DOHH2 (cell line): ENCODE measurements at regions not wholly inside any gene's neighbourhood (a gene's known extent, or its start where the extent isn't known, plus 50 kb on each side); places are given as distances from the start of the nearest gene placed in this dataset.
"Not testable (repeated sequence)": the region's sequence is repeated elsewhere in the genome, so short reads cannot be mapped to it uniquely, and the experiment has no call there.

Experiments used
- H3F3A ChIP-seq: fragments of 200-600 bp; sonication (generic), shearing (Covaris generic); 2 replicates; pipeline ENCODE4 v1.6.0; 2016; ENCODE audit warnings: antibody characterized with exemption, mild to moderate bottlenecking; ENCODE audit not compliant: control insufficient read depth, insufficient read depth
- H3K27ac ChIP-seq: fragments of 200-600 bp; sonication (generic); 2 replicates; pipeline ENCODE4 v1.5.1; 2014; ENCODE audit warnings: low read depth, mild to moderate bottlenecking, low read length, moderate library complexity
- H3K27me3 ChIP-seq: fragments of 200-600 bp; sonication (generic); 2 replicates; pipeline ENCODE4 v1.6.1; 2014; ENCODE audit warnings: mild to moderate bottlenecking, low read length, mixed read lengths; ENCODE audit not compliant: control insufficient read depth
- H3K36me3 ChIP-seq: fragments of 200-600 bp; sonication (generic); 2 replicates; pipeline ENCODE4 v1.6.1; 2014; ENCODE audit warnings: mild to moderate bottlenecking, low read length, moderate library complexity, mixed read lengths; ENCODE audit not compliant: control insufficient read depth
- H3K4me1 ChIP-seq: fragments of 200-600 bp; sonication (generic); 2 replicates; pipeline ENCODE4 v1.6.1; 2014; ENCODE audit warnings: mild to moderate bottlenecking, low read length, mixed read lengths; ENCODE audit not compliant: control insufficient read depth
- H3K4me2 ChIP-seq: fragments of 200-600 bp; sonication (generic); 2 replicates; pipeline ENCODE4 v1.6.0; 2014; ENCODE audit warnings: mild to moderate bottlenecking, low read length, moderate library complexity
- H3K4me3 ChIP-seq: fragments of 200-600 bp; sonication (generic); 2 replicates; pipeline ENCODE4 v1.5.1; 2014; ENCODE audit warnings: mild to moderate bottlenecking, low read length, mixed read lengths
- H3K79me2 ChIP-seq: fragments of 200-600 bp; sonication (generic); 2 replicates; pipeline ENCODE4 v1.6.1; 2014; ENCODE audit warnings: mild to moderate bottlenecking, low read length, mixed read lengths; ENCODE audit not compliant: control insufficient read depth
- H3K9me2 ChIP-seq: fragments of 200-600 bp; sonication (generic); replicated peaks from 2 replicates; pipeline ENCODE4 v1.6.1; 2014; ENCODE audit warnings: mild to moderate bottlenecking, low read length, mixed read lengths; ENCODE audit not compliant: control insufficient read depth
- H3K9me3 ChIP-seq: fragments of 200-600 bp; sonication (generic); 2 replicates; pipeline ENCODE4 v1.6.1; 2014; ENCODE audit warnings: antibody characterized with exemption, low read length, mixed read lengths; ENCODE audit not compliant: control insufficient read depth, insufficient read depth
- H4K20me1 ChIP-seq: fragments of 200-600 bp; sonication (generic); 2 replicates; pipeline ENCODE4 v1.6.0; 2014; ENCODE audit warnings: low read depth, mild to moderate bottlenecking, antibody characterized with exemption, low read length, moderate library complexity; ENCODE audit not compliant: control insufficient read depth, insufficient read depth
- EZH2phosphoT487 ChIP-seq: fragments of 200-600 bp; sonication (generic); IDR thresholded peaks from 2 replicates; pipeline ENCODE4 v1.6.1; 2017; ENCODE audit warnings: borderline replicate concordance, mild to moderate bottlenecking, antibody characterized with exemption, low read length, moderate library complexity, mixed read lengths
- TF ChIP-seq, protein P1 (sequence below): fragments of 200-600 bp; sonication (generic); IDR thresholded peaks from one replicate; pipeline ENCODE4 v1.5.1; 2014; ENCODE audit warnings: antibody characterized with exemption, mild to moderate bottlenecking, low read depth, low read length; ENCODE audit not compliant: poor library complexity, severe bottlenecking

DNA sequence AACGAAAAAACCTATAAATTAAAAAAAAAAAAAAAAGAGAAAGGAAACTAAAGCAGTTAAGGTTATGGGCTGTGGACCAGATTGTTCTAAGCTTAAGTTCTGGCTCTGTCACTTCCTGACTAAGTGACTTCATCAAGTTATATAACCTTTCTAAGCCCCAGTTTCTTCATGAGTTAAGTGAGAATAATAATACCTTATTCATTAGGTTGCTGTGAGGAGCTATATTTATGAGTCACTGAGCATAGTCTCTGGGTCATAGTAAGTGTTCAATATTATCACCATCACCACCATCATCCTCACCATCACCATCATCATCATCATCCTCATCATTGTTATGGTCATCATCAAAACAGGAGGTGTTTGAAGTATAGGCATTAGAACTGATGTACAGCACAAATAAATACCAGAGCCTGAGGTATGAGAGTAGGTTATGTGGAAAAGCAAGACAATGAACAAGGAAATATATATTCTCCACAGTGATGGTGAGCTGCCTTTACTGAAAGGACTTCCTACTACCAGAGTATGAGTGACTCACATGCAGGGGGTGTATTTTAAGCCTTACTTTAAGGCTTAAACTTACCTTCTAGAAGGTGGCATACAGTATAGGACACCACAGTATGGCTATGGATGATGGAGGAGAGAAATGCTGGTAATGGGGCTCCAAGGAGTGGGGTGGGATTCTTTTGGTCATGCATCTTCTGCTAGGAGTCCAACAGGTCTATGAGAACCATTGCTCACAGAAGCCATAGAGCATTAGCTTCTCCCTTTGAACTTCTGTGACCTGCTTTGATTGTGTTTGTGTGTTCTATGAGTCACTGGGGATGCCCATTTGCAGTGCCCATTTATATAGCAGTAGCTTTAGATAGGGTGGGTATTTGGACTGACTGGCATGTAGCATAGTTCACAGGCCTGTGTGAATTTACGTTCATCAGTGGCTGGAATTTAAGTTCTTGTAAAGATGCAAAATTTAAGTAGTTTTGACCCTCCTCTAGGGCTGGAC is 104.4 kb downstream of the KLF5 start:
- H3K4me3 ChIP-seq: no peak overlapping the region
- H3K4me2 ChIP-seq: no peak overlapping the region
- no peaks in the 10 kb centered on the region for H3K27me3 ChIP-seq
- H3K9me2 ChIP-seq: no peaks in the 10 kb centered on the region
- no peaks in the 10 kb centered on the region for H3K4me1 ChIP-seq
- H3K27ac ChIP-seq: no peak overlapping the region
- H4K20me1 ChIP-seq: no peaks in the 10 kb centered on the region
- no peaks in the 10 kb centered on the region for H3K79me2 ChIP-seq
- H3K36me3 ChIP-seq: no peaks in the 10 kb centered on the region
- H3K9me3 ChIP-seq: no peaks in the 10 kb centered on the region
- TF ChIP-seq, protein P1, sequence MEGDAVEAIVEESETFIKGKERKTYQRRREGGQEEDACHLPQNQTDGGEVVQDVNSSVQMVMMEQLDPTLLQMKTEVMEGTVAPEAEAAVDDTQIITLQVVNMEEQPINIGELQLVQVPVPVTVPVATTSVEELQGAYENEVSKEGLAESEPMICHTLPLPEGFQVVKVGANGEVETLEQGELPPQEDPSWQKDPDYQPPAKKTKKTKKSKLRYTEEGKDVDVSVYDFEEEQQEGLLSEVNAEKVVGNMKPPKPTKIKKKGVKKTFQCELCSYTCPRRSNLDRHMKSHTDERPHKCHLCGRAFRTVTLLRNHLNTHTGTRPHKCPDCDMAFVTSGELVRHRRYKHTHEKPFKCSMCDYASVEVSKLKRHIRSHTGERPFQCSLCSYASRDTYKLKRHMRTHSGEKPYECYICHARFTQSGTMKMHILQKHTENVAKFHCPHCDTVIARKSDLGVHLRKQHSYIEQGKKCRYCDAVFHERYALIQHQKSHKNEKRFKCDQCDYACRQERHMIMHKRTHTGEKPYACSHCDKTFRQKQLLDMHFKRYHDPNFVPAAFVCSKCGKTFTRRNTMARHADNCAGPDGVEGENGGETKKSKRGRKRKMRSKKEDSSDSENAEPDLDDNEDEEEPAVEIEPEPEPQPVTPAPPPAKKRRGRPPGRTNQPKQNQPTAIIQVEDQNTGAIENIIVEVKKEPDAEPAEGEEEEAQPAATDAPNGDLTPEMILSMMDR: no peak
- no peak for TF ChIP-seq EZH2phosphoT487
- H3F3A ChIP-seq: no peaks in the 10 kb centered on the region

DNA sequence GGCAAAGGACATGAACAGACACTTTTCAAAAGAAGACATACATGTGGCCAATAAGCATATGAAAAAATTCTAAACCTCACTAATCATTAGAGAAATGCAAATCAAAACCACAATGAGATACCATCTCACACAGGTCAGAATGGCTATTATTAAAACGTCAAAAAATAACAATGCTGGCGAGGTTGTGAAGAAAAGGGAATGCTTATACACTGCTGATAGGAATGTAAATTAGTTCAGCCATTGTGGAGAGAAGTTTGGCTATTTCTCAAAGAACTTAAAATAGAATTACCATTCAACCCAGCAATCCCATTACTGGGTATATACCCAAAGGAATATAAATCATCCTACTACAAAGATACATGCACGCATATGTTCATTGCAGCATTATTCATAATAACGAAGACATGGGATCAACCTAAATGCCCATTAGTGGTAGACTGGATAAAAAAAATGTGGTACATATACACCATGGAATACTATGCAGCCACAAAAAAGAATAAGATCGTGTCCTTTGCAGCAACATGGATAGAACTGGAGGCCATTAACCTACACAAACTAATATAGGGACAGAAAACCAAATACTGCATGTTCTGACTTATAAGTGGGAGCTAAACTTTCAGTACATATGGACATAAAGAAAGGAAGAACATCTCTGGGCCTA is 101.7 kb downstream of the KLF5 start:
- not testable (repeated sequence) for H4K20me1 ChIP-seq, H3K9me3 ChIP-seq, H3F3A ChIP-seq, H3K79me2 ChIP-seq, H3K27me3 ChIP-seq, H3K27ac ChIP-seq, H3K36me3 ChIP-seq, H3K9me2 ChIP-seq, H3K4me1 ChIP-seq, H3K4me3 ChIP-seq, H3K4me2 ChIP-seq

DNA sequence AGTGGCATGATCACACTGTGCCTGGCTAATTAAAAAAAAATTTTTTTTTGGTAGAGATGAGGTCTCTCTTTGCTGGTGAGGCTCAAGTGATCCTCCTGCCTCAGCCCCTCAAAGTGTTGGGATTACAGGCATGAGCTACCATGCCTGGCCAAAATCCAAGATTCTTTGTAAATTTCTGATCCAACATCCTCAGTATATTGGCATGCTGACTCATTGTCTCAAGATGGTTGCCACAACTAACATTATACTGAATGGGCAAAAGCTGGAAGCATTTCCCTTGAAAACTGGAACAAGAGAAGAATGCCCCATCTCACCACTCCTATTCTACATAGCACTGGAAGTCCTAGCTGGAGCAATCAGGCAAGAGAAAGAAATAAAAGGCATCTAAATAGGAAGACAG is 100.0 kb downstream of the KLF5 start:
- no peaks in the 10 kb centered on the region for H3K79me2 ChIP-seq
- H3K9me2 ChIP-seq: no peaks in the 10 kb centered on the region
- H3K4me3 ChIP-seq: no peak overlapping the region
- H3K9me3 ChIP-seq: no peaks in the 10 kb centered on the region
- no peaks in the 10 kb centered on the region for H4K20me1 ChIP-seq
- no peaks in the 10 kb centered on the region for H3K4me1 ChIP-seq
- H3K27me3 ChIP-seq: no peaks in the 10 kb centered on the region
- H3K4me2 ChIP-seq: no peak overlapping the region
- H3K36me3 ChIP-seq: no peaks in the 10 kb centered on the region
- no peak for TF ChIP-seq EZH2phosphoT487
- TF ChIP-seq, protein P1: no peak
- no peak overlapping the region for H3K27ac ChIP-seq
- H3F3A ChIP-seq: no peaks in the 10 kb centered on the region

DNA sequence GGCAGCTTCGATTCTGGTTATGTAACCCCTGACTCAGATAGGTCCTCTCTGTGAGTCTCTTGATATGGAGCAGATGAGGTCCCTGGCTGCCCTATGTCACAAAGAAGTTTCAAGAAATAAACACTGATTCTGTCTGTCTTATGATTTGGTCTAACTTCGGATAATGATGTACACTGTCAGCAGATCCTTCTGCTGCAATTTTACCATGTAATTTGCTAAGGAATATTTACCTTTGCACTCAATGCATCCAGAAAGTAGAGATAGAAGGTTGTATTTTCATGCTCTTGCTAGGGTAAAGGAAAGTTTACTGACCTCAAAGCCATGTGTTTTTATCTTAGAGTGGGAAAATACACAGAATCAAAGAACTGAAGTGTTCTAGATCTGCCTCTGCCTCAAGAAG is 98.2 kb downstream of the KLF5 start:
- no peaks in the 10 kb centered on the region for H3K27me3 ChIP-seq
- no peaks in the 10 kb centered on the region for H4K20me1 ChIP-seq
- H3K36me3 ChIP-seq: no peaks in the 10 kb centered on the region
- no peaks in the 10 kb centered on the region for H3K9me2 ChIP-seq
- H3K27ac ChIP-seq: no peak overlapping the region
- no peak overlapping the region for H3K4me3 ChIP-seq
- H3K79me2 ChIP-seq: no peaks in the 10 kb centered on the region
- no peak overlapping the region for H3K4me2 ChIP-seq
- H3K9me3 ChIP-seq: no peaks in the 10 kb centered on the region
- H3F3A ChIP-seq: no peaks in the 10 kb centered on the region
- TF ChIP-seq EZH2phosphoT487: no peak
- TF ChIP-seq, protein P1: no peak
- no peaks in the 10 kb centered on the region for H3K4me1 ChIP-seq
